NB4 (cell line): ENCODE measurements at regions not wholly inside any gene's neighbourhood (a gene's known extent, or its start where the extent isn't known, plus 50 kb on each side); places are given as distances from the start of the nearest gene placed in this dataset.

Source experiments
- CTCF ChIP-seq: IDR thresholded peaks from one replicate; pipeline ENCODE4 v1.5.1; 2012; ENCODE audit warnings: low read depth, low read length
- MAX ChIP-seq: IDR thresholded peaks from 2 replicates; pipeline ENCODE4 v1.6.1; 2011; ENCODE audit warnings: low read depth, low read length
- MYC ChIP-seq: IDR thresholded peaks from 2 replicates; pipeline ENCODE4 v1.6.1; 2011; ENCODE audit warnings: low read depth, low read length
- POLR2A ChIP-seq: IDR thresholded peaks from 2 replicates; pipeline ENCODE4 v1.6.1; 2011; ENCODE audit warnings: mild to moderate bottlenecking; ENCODE audit not compliant: insufficient read length; ENCODE audit errors: extremely low read depth

GRCh38 chr21:26739189-26739588 lies 106.0 kb downstream of the ADAMTS1 start:
- TF ChIP-seq CTCF (no peak), POLR2A (no peak), MAX (no peak), MYC (no peak)
